Fibroblast of peridontal ligament (primary cell): ENCODE measurements at regions not wholly inside any gene's neighbourhood (a gene's known extent, or its start where the extent isn't known, plus 50 kb on each side); places are given as distances from the start of the nearest gene placed in this dataset.
A peak's percentile ranks its signal among the peaks of the same experiment; 100 is the strongest.

Experiments
- DNase-seq: peaks from one replicate; pipeline ENCODE4 v3.0.0-alpha.2; 2010; ENCODE audit errors: extremely low read depth

DNA sequence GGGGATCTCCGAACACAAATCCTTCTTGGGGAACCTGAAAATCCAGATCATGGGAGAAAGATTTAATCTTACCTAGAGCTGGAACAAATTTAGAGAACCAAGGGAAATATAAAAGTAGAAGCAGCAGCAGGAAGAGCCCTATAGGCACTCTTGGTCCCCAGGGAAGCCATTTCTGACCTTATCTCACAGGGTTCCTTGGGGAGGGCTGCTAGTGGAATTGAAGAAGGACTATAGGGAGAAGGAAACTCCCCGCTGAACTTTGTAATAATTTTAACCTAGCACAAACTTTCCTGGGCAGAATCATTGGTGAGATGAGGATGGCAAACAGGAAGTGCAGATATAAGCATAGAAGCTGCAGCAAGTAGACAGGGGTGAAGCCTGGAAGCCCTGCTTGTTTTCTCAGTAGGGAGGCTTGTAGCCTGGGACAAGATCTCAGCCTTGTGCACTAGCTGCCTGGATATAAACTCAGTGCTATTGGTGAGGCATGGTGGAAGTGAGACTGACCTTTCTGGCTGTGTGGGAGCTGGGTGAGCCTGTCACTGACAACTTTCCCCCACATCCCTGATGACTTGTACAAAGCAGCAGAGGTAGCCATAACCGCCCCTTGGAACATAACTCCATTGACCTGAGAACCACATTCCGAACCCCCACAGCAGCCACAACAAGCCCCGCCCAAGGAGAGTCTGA is 343.0 kb upstream of the TGFBR2 start:
- DNase-seq, result no peak

DNA sequence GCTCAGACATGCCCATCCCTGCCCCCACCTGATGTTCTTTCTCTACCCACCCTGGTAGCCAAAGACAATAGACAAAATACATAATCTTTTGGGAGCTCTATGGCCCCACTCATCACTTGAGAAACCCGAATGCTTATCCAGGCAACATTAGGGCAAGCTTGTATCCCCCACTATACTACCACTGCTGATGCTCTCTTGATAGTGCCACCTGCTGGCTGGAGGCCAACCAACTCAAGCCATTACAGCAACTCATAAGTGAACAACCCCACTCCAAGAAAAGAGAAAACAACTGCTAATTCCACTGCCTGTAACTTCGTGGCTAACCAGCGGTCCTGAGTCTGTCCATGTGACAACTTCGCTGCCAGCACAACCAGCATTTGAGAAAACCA is 342.5 kb upstream of the TGFBR2 start:
- no peak for DNase-seq

DNA sequence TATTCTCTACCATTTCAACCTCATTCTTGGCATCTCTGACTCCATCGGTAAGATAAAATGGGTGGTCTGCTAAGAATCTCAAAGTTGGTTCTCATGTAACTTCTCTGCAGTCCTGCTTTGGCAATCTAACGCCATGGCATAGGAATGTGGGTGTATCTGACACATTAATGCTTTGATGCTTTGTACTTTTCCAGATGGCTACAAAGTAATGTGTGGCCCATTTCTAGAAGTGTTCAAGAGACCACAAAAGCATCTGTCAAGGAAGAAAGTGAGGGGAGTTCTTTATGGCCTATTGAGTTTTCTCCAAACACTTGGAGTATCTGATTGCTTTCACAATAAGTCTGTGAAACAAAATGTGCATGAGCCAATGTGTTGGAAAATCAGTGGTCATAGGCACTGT is 339.9 kb upstream of the TGFBR2 start:
- DNase-seq, result peak; percentile 49

DNA sequence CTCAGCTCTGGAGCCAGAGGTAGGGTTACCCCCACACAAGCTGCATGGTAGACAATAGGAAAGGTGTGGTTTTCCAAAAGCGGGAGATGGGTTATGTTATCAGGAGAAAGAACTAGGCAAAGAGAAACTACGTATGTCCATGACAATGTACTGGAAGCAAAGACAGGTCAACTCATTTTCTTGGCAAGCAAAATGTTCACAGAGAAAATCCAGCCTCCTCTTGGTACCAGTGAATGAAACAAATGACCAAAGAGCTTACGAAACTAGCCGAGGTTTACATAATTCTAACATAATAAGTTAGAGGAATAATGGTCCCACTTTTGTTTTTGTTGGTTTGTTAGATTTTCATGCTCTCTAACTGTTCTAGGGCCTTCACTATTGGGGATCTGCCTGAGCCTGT is 338.1 kb upstream of the TGFBR2 start:
- peak; percentile 34 for DNase-seq

DNA sequence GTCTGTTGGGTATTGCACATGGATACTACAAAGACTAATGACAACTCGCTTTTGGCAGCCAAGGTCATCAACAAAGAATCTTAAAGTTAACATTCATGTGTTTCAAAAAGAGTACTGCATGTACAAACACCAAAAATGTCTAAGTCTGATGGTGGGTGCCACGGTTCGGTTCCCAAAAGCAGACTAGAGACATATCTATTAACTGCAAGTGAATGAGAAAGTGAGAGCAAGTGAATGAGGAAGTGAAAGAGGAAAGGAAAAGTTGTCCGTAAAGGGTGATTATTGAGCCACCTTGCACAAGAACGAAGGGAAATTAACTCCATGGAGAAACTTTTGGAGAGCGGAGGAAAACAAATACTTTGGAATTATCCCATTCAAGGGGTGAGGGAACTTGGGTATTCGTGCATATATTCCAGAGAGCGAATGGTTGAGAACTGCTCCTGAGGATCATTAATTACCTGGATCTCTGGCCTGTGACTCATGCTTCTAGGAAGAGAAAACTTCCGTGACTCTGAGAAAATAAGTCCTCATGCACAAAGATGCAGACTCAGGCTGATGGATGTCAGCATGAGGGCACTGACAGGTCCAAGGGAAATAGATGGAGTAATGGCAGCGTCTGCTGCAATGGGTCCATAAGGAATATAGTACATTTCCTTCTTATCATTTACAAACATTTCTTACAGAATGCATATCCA is 336.5 kb upstream of the TGFBR2 start:
- DNase-seq, result no peak

DNA sequence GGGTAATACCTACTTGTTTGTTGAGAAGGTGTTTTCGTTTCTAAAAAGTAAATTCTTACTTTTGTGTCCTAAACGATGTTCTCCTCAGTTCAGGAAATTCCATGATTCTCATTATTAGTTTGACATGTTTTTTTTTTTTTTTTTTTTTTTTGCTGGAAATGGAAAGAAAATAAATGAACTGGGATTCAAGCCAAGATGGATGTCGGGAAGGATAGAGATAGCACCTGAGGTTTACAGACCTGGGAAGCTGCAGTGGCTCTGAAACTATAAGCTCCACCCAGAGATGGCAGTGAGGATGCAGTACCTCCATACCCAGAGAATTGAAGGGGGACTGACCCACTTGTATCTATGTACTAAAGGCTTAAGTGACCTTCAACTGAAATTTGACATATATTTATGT is 334.6 kb upstream of the TGFBR2 start:
- DNase-seq, result no peak

DNA sequence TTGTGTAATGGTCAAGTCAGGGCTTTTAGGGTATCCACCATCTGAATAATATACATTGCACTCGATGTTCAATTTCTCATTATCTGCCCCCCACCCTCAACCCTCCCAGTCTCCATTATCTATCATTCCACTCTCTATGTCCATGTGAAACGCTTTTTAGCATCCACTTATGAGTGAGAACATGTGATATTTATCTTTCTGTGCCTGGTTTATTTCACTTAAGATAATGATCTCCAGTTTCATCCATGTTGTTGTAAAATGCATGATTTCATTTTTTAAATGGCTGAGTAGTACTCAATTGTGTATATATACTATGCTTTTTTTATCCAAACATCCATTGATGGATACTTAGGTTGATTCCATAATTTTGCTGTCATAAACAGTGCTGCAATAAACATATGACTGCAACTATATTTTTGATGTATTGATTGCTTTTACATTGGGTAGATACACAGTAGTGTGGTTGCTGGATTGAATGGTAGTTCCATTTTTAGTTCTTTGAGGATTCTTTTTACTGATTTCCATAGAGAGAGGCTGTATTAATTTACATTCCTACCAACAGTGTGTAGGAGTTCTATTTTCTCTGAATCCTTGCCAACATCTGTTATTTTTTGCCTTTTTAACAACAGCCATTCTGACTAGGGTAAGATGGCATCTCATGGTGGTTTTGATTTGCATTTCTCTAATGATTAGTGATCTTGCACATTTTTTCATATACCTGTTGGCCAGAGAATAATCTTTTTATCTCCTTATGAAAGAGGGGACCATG is 332.9 kb upstream of the TGFBR2 start:
- peak; percentile 55 for DNase-seq

DNA sequence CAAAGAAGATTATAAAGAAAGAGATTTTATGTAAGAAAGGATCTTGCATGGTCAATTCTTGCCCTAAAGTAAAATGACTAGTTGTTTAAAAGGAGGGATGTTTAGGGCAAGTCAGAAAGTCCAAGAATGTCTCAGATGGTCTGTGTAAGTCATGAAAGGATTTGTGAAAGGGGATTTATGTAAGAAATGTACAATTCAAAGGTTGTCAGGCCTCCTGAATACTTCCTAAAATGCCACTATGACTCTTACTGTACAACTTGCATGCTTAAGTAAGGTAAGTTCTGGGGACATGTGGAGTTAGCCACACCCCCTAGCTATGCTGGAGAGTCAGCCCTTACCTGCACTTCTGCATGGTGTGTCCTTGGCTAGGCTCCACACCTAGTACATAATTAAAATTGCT is 328.9 kb upstream of the TGFBR2 start:
- no peak for DNase-seq

DNA sequence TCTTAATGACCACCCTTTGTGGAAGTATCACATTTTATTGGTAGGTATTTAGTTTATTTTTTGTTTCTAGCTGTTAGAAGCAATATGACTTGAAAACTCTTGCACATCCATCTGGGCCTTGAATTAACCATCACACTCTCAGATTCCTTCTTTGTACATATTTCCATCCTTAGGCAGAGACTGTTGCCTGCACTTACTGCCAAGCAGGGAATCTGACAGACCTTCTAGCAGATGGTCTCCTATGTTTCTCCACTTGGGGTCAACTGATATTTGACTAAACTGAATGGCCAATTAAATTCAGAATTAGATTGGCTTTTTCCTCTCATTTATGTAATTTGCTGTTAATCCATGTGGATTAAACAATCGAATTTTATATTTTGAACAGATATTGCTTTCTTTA is 324.9 kb upstream of the TGFBR2 start:
- DNase-seq, result no peak

DNA sequence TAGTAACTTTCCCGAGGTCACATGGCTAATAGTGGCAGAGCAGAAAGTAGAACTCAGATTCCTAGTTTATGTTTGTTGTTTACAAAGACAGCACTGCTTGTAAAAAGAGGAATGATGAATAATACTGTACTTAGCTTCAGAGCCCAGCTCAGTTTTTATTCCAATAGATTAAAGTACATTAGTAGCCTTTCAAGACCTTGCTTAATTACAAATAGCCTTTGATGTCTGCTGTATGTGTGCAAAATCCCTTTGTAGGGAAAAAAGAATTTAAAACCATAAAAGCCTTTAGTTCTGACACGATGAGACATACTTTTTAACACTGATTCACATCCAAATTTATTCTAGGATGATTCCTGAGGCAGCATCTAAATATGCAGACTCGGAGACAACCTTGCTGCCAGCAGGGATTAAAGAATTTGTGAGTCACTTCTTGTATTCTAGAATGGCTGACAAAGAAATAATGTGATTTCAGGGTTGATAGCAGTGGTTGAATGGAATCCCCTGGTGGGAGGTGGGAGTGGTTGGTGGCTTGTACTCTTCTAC is 324.2 kb upstream of the TGFBR2 start:
- peak; percentile 84 for DNase-seq

DNA sequence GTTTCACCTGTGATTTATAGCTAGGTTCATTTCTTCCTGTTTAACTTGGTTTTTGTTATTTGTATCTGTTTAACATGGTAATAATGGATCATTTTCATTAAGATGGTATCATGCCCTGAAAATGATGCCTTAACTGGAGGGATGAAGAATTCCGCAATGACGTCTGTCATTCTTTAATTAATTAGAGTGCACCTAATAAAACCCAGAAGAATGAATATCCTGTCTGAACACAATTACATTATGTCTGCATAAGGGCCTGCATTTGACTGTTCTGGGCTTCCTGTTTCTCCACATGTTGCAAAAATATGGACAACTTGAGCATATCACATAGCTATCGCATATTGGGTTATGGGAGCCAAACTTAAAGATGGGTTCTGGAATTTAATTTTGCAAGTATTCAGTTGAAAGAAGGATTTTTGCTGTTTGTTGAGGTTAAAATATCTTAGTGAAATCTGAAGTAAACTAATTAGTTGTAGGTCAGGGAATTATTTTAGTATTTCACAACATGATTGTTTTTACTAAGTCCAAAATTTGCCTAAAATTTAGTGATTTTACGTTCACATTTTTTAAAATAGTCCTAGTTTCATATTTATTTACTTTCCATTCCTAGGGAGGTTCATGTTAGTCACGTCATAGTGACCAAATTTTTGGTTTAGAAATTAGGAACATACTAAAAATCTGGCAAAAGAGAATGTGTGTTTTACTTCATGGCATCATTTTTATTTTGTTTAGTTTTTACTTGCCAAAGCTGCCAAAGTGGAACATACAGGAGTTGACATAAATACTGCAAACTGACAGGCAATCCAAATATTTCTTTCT is 321.0 kb upstream of the TGFBR2 start:
- DNase-seq, result peak; percentile 92

DNA sequence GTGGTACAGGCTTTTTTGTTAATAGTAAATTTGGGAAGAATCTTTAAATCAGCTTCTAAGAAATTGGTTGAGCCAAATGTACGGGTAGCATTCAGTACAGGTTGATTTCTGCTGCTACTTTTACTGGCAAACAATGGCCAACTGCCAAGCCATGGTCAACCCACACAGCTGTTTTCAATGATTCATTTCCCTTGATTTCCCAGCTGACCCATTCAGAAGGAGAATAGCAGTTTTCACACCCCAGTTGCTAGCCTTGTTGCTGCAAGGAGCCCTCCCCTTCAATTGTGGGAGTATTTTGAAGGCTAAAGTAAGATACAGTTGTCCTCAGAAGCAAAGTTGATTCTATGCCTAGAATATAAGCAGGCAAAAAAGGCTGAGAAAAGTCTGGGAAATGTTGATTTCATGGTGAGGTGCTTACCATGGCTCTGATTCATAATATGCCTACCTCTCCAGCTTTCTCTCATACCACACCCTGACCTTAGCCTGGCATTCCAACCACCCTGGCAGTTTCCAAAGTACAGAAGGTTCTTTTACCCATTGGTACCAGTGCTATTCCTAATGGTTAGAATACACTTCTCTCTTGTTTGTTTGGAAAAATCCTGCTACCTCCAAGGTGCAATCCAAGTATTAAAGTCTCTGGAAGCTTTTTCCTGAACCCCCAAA is 320.3 kb upstream of the TGFBR2 start:
- peak; percentile 95 for DNase-seq

DNA sequence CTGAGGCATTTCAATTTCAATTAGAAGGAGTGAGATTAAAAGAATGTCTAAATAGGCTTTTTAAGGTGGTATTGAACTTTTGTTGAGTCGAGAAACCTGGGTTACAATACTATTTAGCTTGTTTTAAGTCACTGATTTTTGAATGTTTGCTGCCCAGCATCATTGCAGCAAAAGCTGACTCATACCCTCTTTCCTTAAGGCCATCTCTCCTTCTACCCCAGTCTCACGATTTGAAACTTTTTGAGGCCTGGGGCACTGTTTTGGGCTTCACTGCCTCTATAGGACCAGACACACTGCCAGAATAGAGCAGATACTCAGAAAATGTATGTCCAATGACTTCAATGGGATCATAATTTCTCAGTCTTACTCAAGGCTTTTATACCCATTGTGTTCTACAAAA is 319.6 kb upstream of the TGFBR2 start:
- DNase-seq, result no peak

DNA sequence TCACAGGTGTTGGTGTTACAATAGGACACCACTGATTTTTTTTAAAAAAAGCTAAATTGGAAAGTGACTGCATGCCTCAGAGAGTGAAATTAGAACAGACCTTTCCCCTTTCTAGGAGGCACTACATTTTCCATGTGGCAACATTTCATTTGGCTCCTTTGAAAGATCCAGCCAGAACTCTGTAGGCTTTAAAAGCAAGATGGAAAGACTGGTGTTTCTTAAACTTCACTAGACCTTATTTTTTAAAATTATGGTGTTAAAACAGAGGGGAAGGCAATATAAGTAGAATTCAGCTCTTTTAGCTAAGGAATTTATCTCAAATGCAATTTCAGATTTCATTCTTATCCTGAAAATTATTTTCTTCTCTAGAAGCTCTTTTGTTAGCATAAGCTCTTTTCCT is 317.6 kb upstream of the TGFBR2 start:
- no peak for DNase-seq

DNA sequence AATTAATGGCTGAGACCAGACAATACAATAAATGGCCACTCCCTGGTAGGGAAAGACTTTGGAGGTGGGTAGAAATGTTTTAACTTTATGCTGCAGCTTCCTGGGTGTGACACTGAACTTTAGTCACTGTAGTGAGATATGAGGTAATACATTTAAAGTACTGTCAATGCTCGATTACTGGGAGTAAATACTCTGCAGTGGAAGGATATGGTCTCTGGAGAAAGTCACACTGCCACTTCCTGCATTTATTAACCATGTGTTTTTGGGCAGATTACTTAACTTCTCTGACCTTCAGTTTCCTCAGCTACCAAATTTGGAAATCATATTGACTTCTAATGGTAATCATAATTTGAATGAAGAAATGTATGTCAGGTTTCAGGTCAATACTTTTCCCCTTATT is 317.1 kb upstream of the TGFBR2 start:
- DNase-seq, result no peak

DNA sequence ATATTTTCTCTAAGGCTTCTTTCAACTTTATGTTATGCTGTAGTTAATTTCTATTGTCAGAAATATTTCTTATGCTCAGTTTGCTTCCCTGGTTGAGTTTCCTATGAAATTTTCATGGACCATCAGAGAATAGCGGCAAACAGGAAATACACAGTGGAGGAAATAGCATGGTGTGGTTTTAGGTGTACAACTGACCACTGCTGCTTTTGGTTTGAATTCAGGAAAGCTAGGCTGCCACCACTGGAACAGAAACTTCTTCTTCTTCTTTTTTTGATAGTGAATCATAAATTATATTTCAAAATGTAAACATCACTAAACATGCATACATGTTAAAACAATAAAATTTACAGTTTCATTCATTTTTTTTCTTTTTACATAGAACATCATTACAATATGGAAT is 316.6 kb upstream of the TGFBR2 start:
- DNase-seq, result no peak

DNA sequence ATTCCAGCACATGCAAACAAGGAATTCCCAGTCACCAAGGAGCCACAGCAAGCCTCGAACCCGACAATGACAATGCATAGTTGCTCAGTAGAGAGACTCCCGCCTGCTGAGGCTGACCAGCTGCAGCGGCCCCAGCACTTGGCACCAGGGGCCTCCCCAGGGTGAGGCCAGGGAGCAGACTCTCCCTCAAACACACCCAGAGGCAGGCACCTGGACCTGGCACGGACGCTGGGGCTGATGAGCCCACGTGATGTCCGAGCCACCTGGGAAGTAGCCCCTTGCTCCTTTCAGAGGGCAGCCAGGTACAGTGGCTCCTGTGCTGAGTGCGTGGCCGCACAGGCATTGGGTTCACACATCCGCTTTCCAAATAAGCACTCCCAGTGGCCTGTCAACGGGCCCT is 315.9 kb upstream of the TGFBR2 start:
- no peak for DNase-seq

DNA sequence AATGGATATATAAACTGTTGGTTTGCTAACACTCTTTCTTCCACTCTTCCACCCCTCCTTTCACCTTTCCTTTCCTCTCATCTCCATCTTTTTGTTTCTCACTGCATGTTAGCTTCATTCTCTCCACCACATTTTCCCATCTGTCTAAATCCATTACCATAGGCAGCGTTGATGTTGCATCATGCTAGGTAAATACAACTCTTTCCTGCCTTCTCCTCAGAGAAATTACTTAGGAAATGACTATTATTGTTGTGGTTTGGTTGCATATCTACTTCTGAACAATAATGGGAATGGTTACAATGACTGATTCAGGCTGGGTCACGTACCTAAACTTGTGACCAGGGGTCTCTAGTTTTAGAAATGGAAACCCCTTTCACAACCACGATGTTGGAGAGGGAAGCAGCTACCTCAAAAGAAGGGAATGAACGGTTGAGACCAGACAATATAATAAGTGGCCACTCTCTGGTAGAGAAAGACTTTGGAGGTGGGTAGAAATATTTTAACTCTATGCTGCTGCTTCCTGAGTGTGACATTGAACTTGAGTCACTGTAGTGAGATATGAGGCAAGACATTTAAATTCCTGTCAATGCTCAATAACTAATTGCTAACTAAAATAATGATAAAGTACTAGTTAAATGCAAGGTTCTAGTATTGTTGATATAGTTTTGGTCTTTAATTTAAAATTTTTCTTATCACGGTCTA is 314.1 kb upstream of the TGFBR2 start:
- peak; percentile 57 for DNase-seq

DNA sequence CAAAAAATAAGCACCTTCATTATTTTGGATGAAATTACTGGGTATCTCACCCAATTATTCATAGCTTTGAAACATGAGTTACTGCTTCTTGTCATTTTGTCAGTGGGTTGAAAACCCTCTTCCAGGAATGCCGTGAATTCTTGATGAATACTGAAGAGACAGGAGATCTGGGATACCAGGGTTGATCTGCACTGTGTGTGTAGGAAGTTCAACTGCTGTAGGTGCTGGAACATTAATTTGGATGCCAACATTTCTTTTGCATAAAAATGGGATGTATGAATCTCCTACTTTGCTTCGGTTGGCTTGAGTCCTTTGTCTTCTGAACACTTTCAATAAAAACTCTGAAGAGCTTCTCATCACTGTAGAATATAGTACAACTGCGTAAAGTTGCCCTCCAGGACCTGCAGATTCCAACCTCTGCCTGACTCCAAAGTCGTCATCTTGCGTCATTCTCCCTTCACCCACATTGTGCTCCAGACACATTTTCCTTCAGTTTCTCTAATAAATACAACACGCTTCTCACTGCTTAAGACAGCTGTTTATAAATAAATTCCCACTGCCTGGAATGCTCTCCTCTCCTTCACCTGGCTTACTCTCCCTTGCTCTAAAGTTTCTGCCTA is 312.7 kb upstream of the TGFBR2 start:
- no peak for DNase-seq

DNA sequence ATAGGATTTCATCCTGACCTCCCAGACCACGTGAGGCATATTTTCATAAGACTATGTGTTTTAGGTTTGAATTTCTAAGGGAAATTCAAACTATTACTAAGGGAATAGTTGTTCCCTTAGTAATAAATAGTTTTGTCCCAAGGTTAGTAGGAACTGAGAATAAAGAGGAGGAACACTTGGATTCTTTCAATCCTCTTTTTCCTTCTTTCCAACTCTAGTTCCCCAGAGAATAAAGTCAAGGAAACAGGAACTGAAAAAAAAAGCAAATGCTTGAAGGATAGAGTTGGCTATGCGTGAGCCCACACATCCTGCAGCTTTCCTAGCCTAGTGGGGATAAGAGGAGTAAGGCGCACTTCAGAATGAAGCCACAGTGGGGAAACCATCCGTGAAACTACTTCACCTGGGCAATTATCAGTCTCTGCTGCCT is 312.1 kb upstream of the TGFBR2 start:
- DNase-seq, result peak; percentile 44
